GM12878 (cell line): ENCODE measurements at regions not wholly inside any gene's neighbourhood (a gene's known extent, or its start where the extent isn't known, plus 50 kb on each side); places are given as distances from the start of the nearest gene placed in this dataset.

Experiments used
- ATAC-seq: fragments of 200-7000 bp; cut with Tn5 transposase; 3 replicates; pipeline ENCODE4 v1.9.1; 2020; ENCODE audit warnings: mild to moderate bottlenecking, moderate library complexity
- BruUV-seq: library from RNA; stranded (reverse); fragments of 400-500 nt; replicated peaks from 2 replicates; lab custom pipeline; 2021; lab: Mats Ljungman, UMichigan
- CTCF ChIA-PET: fragments of 300-600 bp; sonication (Branson Sonifier 250); formaldehyde crosslinking; extraction: SDS; loops from one replicate; lab custom pipeline; 2021; ENCODE audit warnings: inconsistent platforms; lab: Yijun Ruan, JAX
- POLR2A ChIA-PET: fragments of 350-600 bp; formaldehyde crosslinking; extraction: SDS; loops from one replicate; lab custom pipeline; 2021; ENCODE audit warnings: inconsistent platforms; lab: Charles Lee
- RAD21 ChIA-PET: fragments of 300-600 bp; sonication (Branson Sonifier 250); formaldehyde crosslinking; loops from one replicate; lab custom pipeline; 2023; ENCODE audit warnings: antibody characterized with exemption; ENCODE audit not compliant: unreplicated experiment; lab: Charles Lee
- SMC1A ChIA-PET: fragments of 300-600 bp; sonication (Branson Sonifier 250); formaldehyde crosslinking; loops from one replicate; lab custom pipeline; 2023; ENCODE audit not compliant: unreplicated experiment, uncharacterized antibody; lab: Charles Lee
- DNase-seq: peaks from one replicate; pipeline ENCODE4 v3.0.0-alpha.2; 2011; ENCODE audit warnings: low read depth, low spot score
- FAIRE-seq: peaks from 3 replicates; lab custom pipeline; 2011; peaks lifted over from hg19 to GRCh38; lab: Jason Lieb, UNC
- H2AFZ ChIP-seq: 2 replicates; pipeline ENCODE4 v1.6.0; 2011; ENCODE audit warnings: low read depth, low read length, control low read depth; ENCODE audit not compliant: control insufficient read depth
- H3K27ac ChIP-seq: 2 replicates; pipeline ENCODE4 v1.5.1; 2011; ENCODE audit warnings: control low read depth; ENCODE audit not compliant: control insufficient read depth, insufficient read depth
- H3K27me3 ChIP-seq, 2 experiments: replicated peaks in 1 of 2; 2 replicates each; pipeline versions ENCODE4 v1.6.0 to v1.6.1; 2011; ENCODE audit warnings: low read length in 1 of 2; ENCODE audit not compliant: control insufficient read depth in 2 of 2, insufficient read depth in 2 of 2
- H3K36me3 ChIP-seq, 2 experiments: 2 replicates each; pipeline ENCODE4 v1.5.1; 2011; ENCODE audit warnings: low read length in 1 of 2; ENCODE audit not compliant: control insufficient read depth in 2 of 2, insufficient read depth in 2 of 2
- H3K4me1 ChIP-seq: 2 replicates; pipeline ENCODE4 v1.6.1; 2011; ENCODE audit warnings: mild to moderate bottlenecking, low read length, moderate library complexity, mixed read lengths; ENCODE audit not compliant: control insufficient read depth, insufficient read depth
- H3K4me2 ChIP-seq: 2 replicates; pipeline ENCODE4 v1.6.0; 2011; ENCODE audit warnings: control low read depth; ENCODE audit not compliant: control insufficient read depth, insufficient read depth
- H3K4me3 ChIP-seq: fragments of 200-600 bp; sonication (generic); 2 replicates; pipeline ENCODE4 v1.5.1; 2016
- H3K79me2 ChIP-seq: 2 replicates; pipeline ENCODE4 v1.6.0; 2011; ENCODE audit warnings: low read length; ENCODE audit not compliant: control insufficient read depth, insufficient read depth
- H3K9ac ChIP-seq: 2 replicates; pipeline ENCODE4 v1.8.0; 2011; ENCODE audit warnings: low read length, control low read depth, mixed read lengths; ENCODE audit not compliant: control insufficient read depth, insufficient read depth
- H3K9me3 ChIP-seq: replicated peaks from 3 replicates; pipeline ENCODE4 v1.5.1; 2011; ENCODE audit warnings: mild to moderate bottlenecking, low read length; ENCODE audit not compliant: control insufficient read depth, insufficient read depth
- H4K20me1 ChIP-seq: 2 replicates; pipeline ENCODE4 v1.6.0; 2011; ENCODE audit not compliant: control insufficient read depth, insufficient read depth
- CHD1 ChIP-seq: IDR thresholded peaks from 2 replicates; pipeline ENCODE4 v1.6.1; 2012; ENCODE audit warnings: low read depth, low read length, improper control_type of control experiment
- HDAC6 ChIP-seq: fragments of 200-600 bp; sonication (generic); IDR thresholded peaks from one replicate; pipeline ENCODE4 v1.8.0; 2017; ENCODE audit warnings: antibody characterized with exemption; ENCODE audit not compliant: unreplicated experiment
- NBN ChIP-seq: fragments of 450-650 bp; IDR thresholded peaks from 2 replicates; pipeline ENCODE4 v1.6.1; 2016
- PKNOX1 ChIP-seq: fragments of 450-650 bp; IDR thresholded peaks from 2 replicates; pipeline ENCODE4 v1.6.1; 2016; ENCODE audit warnings: mild to moderate bottlenecking
- POU2F2 ChIP-seq: IDR thresholded peaks from 3 replicates; pipeline ENCODE4 v1.6.1; 2011; ENCODE audit warnings: low read depth, mild to moderate bottlenecking, low read length, borderline replicate concordance
- ZBTB40 ChIP-seq: fragments of 450-650 bp; IDR thresholded peaks from 2 replicates; pipeline ENCODE4 v1.6.1; 2016; ENCODE audit warnings: mild to moderate bottlenecking, moderate library complexity, borderline replicate concordance
- WGBS: methylation state at CpG from one replicate; pipeline ENCODE4 v1.1.6; 2016; ENCODE audit warnings: low lambda C conversion rate; ENCODE audit not compliant: insufficient replicate concordance, insufficient coverage; ENCODE audit errors: missing lambda C conversion rate; 5-methylcytosine and 5-hydroxymethylcytosine counted together
- in situ Hi-C: fragments of 300-500 bp; cut with MboI; formaldehyde crosslinking; loops from 9 replicates; pipeline ENCODE4 v1.14.3; 2018; ENCODE audit warnings: mixed read lengths
- intact Hi-C: fragments of 100-400 bp; cut with micrococcal nuclease; formaldehyde crosslinking; loops from one replicate; pipeline ENCODE4 v1.14.2; 2022; ENCODE audit not compliant: unreplicated experiment

- POLR2A ChIA-PET: no interaction called here
- H4K20me1 ChIP-seq: no peaks in the 10 kb centered on the region
- no peak overlapping the region for H3K9ac ChIP-seq
- ATAC-seq (no peak), FAIRE-seq (no peak), DNase-seq (no peak)
- RAD21 ChIA-PET: no interaction called here
- no peaks in the 10 kb centered on the region for H3K9me3 ChIP-seq
- intact Hi-C loops: no loop called here
- 13% methylated on average over 3 of the region's 3 CpGs for WGBS
- CTCF ChIA-PET: no interaction called here
- in situ Hi-C loops: no loop called here
- H3K27ac ChIP-seq: no peak overlapping the region
- no peak overlapping the region for H3K4me3 ChIP-seq
- no TSS peak for BruUV-seq
- no peak overlapping the region for H3K4me2 ChIP-seq
- H3K79me2 ChIP-seq: no peaks in the 10 kb centered on the region
- SMC1A ChIA-PET: no interaction called here
- no peaks in the 10 kb centered on the region for H3K4me1 ChIP-seq
- H2AFZ ChIP-seq: no peak overlapping the region
- no peaks in the 10 kb centered on the region for H3K36me3 ChIP-seq
- H3K27me3 ChIP-seq: no peaks in the 10 kb centered on the region; a peak in 1 of 4 replicates
- TF ChIP-seq ZBTB40: no peak
- TF ChIP-seq POU2F2: no peak
- TF ChIP-seq CHD1: no peak
- no peak for TF ChIP-seq NBN
- no peak for TF ChIP-seq PKNOX1
- TF ChIP-seq HDAC6: no peak
- TF ChIP-seq, all 136 proteins: peak for 0
These were observed 415.3 kb downstream of the ZNF521 start for GRCh38 chr18:24936691-24937090.
